ENCODE measurements at regions not wholly inside any gene's neighbourhood (a gene's known extent, or its start where the extent isn't known, plus 50 kb on each side); places are given as distances from the start of the nearest gene placed in this dataset.

- H3K9ac ChIP-seq (ENCODE audit: insufficient read depth, low read length, poor library complexity, severe bottlenecking) = no peak overlapping the region
- peaks cover 0 to 5% (median 2%) of the 10 kb centered on the region in 3 donors for H3K27me3 Mint-ChIP-seq (ENCODE audit: low read depth in 3 of 3)
- H3K4me3 ChIP-seq (replicated peaks in 1 of 3; ENCODE audit: low read depth in 2 of 3, low read length in 3 of 3) = no peak overlapping the region
- no peak overlapping the region for H3K4me3 Mint-ChIP-seq
- no peak overlapping the region for H3K27ac ChIP-seq (ENCODE audit: low read depth in 1 of 2, low read length in 2 of 2)
- no peaks in the 10 kb centered on the region for H3K36me3 Mint-ChIP-seq
- no peak overlapping the region for H3K27ac Mint-ChIP-seq
- no peak for TF ChIP-seq CTCF (IDR thresholded peaks at IDR 0.05)
- H3K9me3 Mint-ChIP-seq = peaks cover 2 to 12% (median 6%) of the 10 kb centered on the region in 7 donors
- no peaks in the 10 kb centered on the region for H3K36me3 ChIP-seq (replicated peaks in 1 of 2; ENCODE audit: control insufficient read depth in 1 of 2, insufficient read depth in 2 of 2, low read length in 2 of 2)
- H3K79me2 ChIP-seq (ENCODE audit: insufficient read depth, low read length) = no peaks in the 10 kb centered on the region
- no peak overlapping the region for H3K4me2 ChIP-seq (replicated peaks; ENCODE audit: extremely low read depth, low read length, poor library complexity, severe bottlenecking)
- no peaks in the 10 kb centered on the region for H3K27me3 ChIP-seq (ENCODE audit: control insufficient read depth in 2 of 2, insufficient read depth in 2 of 2, low read length in 2 of 2)
- no peaks in the 10 kb centered on the region for H4K20me1 ChIP-seq (ENCODE audit: insufficient read depth, low read length)
- DNase-seq = no peak
- H2AFZ ChIP-seq (ENCODE audit: insufficient read depth, low read depth, low read length, poor library complexity, severe bottlenecking) = no peak overlapping the region
- no peaks in the 10 kb centered on the region for H3K4me1 ChIP-seq (ENCODE audit: control insufficient read depth in 1 of 2, insufficient read depth in 2 of 2, low read length in 2 of 2)
- no peaks in the 10 kb centered on the region for H3K4me1 Mint-ChIP-seq
- H3K9me3 ChIP-seq (replicated peaks in 1 of 2; ENCODE audit: control insufficient read depth in 1 of 2, insufficient read depth in 1 of 2, low read length in 2 of 2) = no peaks in the 10 kb centered on the region
- intact Hi-C loops (cut with micrococcal nuclease) = no loop called here
- WGBS (ENCODE audit: insufficient coverage) = no CpG with 5 or more reads among the region's 1 CpG
These were observed 181.4 kb downstream of the MOXD1 start for GRCh38 chr6:132219901-132220300.

- H3K27ac Mint-ChIP-seq = no peak overlapping the region
- no peak overlapping the region for H3K4me2 ChIP-seq (replicated peaks; ENCODE audit: extremely low read depth, low read length, poor library complexity, severe bottlenecking)
- H3K27ac ChIP-seq (ENCODE audit: low read depth in 1 of 2, low read length in 2 of 2) = no peak overlapping the region
- H4K20me1 ChIP-seq (ENCODE audit: insufficient read depth, low read length) = no peaks in the 10 kb centered on the region
- H3K4me3 Mint-ChIP-seq = no peak overlapping the region
- intact Hi-C loops (cut with micrococcal nuclease) = no loop called here
- DNase-seq = no peak
- no peaks in the 10 kb centered on the region for H3K9me3 Mint-ChIP-seq
- no CpG with 5 or more reads among the region's 5 CpGs for WGBS (ENCODE audit: insufficient coverage)
- H3K36me3 ChIP-seq (replicated peaks in 1 of 2; ENCODE audit: control insufficient read depth in 1 of 2, insufficient read depth in 2 of 2, low read length in 2 of 2) = no peaks in the 10 kb centered on the region
- peak; percentile 46 for TF ChIP-seq CTCF (IDR thresholded peaks at IDR 0.05)
- H3K4me3 ChIP-seq (replicated peaks in 1 of 3; ENCODE audit: low read depth in 2 of 3, low read length in 3 of 3) = no peak overlapping the region
- no peaks in the 10 kb centered on the region for H3K4me1 Mint-ChIP-seq
- H3K79me2 ChIP-seq (ENCODE audit: insufficient read depth, low read length) = no peaks in the 10 kb centered on the region
- H3K27me3 Mint-ChIP-seq (ENCODE audit: low read depth in 3 of 3) = peaks cover 0 to 5% (median 2%) of the 10 kb centered on the region in 3 donors
- no peak overlapping the region for H2AFZ ChIP-seq (ENCODE audit: insufficient read depth, low read depth, low read length, poor library complexity, severe bottlenecking)
- H3K27me3 ChIP-seq (ENCODE audit: control insufficient read depth in 2 of 2, insufficient read depth in 2 of 2, low read length in 2 of 2) = no peaks in the 10 kb centered on the region
- H3K9ac ChIP-seq (ENCODE audit: insufficient read depth, low read length, poor library complexity, severe bottlenecking) = no peak overlapping the region
- H3K9me3 ChIP-seq (replicated peaks in 1 of 2; ENCODE audit: control insufficient read depth in 1 of 2, insufficient read depth in 1 of 2, low read length in 2 of 2) = no peaks in the 10 kb centered on the region
- H3K4me1 ChIP-seq (ENCODE audit: control insufficient read depth in 1 of 2, insufficient read depth in 2 of 2, low read length in 2 of 2) = no peaks in the 10 kb centered on the region
- no peaks in the 10 kb centered on the region for H3K36me3 Mint-ChIP-seq
These were observed 183.1 kb downstream of the MOXD1 start for GRCh38 chr6:132218059-132218696.

All from CD14-positive monocyte (primary cell).